ENCODE measurements at regions not wholly inside any gene's neighbourhood (a gene's known extent, or its start where the extent isn't known, plus 50 kb on each side); places are given as distances from the start of the nearest gene placed in this dataset.

- no peak overlapping the region for H3K4me3 ChIP-seq
- no peaks in the 10 kb centered on the region for H3K4me1 ChIP-seq
- no peaks in the 10 kb centered on the region for H3K27me3 ChIP-seq
- intact Hi-C loops (cut with DNase I) = no loop called here
- H3K27ac ChIP-seq = no peak overlapping the region
- no peaks in the 10 kb centered on the region for H3K36me3 ChIP-seq
- DNase-seq (ENCODE audit: low spot score in 2 of 2) = no peak
- no peaks in the 10 kb centered on the region for H3K9me3 ChIP-seq
- no peak for TF ChIP-seq CTCF (IDR thresholded peaks at IDR 0.05)
Observed at GRCh38 chr6:66897576-66897975, 1190.5 kb upstream of the EYS start.

- Histone ChIP-seq H3K36me3 (no peaks in the 10 kb centered on the region), H3K27ac (no peak overlapping the region), H3K4me1 (no peaks in the 10 kb centered on the region), H3K27me3 (no peaks in the 10 kb centered on the region), H3K9me3 (no peaks in the 10 kb centered on the region), H3K4me3 (no peak overlapping the region)
- TF ChIP-seq CTCF (IDR thresholded peaks at IDR 0.05) = no peak
- intact Hi-C loops (cut with DNase I) = no loop called here
- DNase-seq (ENCODE audit: low spot score in 2 of 2) = no peak
Observed at GRCh38 chr6:66896415-66896814, 1189.4 kb upstream of the EYS start.

- Histone ChIP-seq H3K36me3 (no peaks in the 10 kb centered on the region), H3K4me1 (no peaks in the 10 kb centered on the region), H3K9me3 (peaks cover 10% of the 10 kb centered on the region in 2 donors), H3K27ac (no peak overlapping the region), H3K27me3 (no peaks in the 10 kb centered on the region), H3K4me3 (no peak overlapping the region)
- intact Hi-C loops (cut with DNase I) = no loop called here
- no peak for TF ChIP-seq CTCF (IDR thresholded peaks at IDR 0.05)
- DNase-seq (ENCODE audit: low spot score in 2 of 2) = no peak
Observed at GRCh38 chr6:66883453-66883852, 1176.4 kb upstream of the EYS start.

GRCh38 chr6:66866801-66867200 is 1159.8 kb upstream of the EYS start:
- Histone ChIP-seq H3K4me3 (no peak overlapping the region), H3K9me3 (no peaks in the 10 kb centered on the region), H3K27ac (no peak overlapping the region), H3K27me3 (no peaks in the 10 kb centered on the region), H3K4me1 (no peaks in the 10 kb centered on the region), H3K36me3 (no peaks in the 10 kb centered on the region)
- intact Hi-C loops (cut with DNase I) = no loop called here
- TF ChIP-seq CTCF (IDR thresholded peaks at IDR 0.05) = no peak
- DNase-seq (ENCODE audit: low spot score in 2 of 2) = no peak

GRCh38 chr6:66865771-66866170 is 1158.7 kb upstream of the EYS start:
- Histone ChIP-seq H3K27ac (no peak overlapping the region), H3K36me3 (no peaks in the 10 kb centered on the region), H3K27me3 (no peaks in the 10 kb centered on the region), H3K4me1 (no peaks in the 10 kb centered on the region), H3K4me3 (no peak overlapping the region), H3K9me3 (no peaks in the 10 kb centered on the region)
- TF ChIP-seq CTCF (IDR thresholded peaks at IDR 0.05) = no peak
- no peak for DNase-seq (ENCODE audit: low spot score in 2 of 2)
- intact Hi-C loops (cut with DNase I) = no loop called here

GRCh38 chr6:66861007-66861541 is 1154.0 kb upstream of the EYS start:
- Histone ChIP-seq H3K4me3 (no peak overlapping the region), H3K4me1 (no peaks in the 10 kb centered on the region), H3K27ac (no peak overlapping the region), H3K36me3 (no peaks in the 10 kb centered on the region), H3K27me3 (no peaks in the 10 kb centered on the region), H3K9me3 (no peaks in the 10 kb centered on the region)
- TF ChIP-seq CTCF (IDR thresholded peaks at IDR 0.05) = no peak
- no peak for DNase-seq (ENCODE audit: low spot score in 2 of 2)
- intact Hi-C loops (cut with DNase I) = no loop called here

All from ascending aorta (tissue), 2 donors.